UCSD-AML1 (cell line): ENCODE measurements at regions not wholly inside any gene's neighbourhood (a gene's known extent, or its start where the extent isn't known, plus 50 kb on each side); places are given as distances from the start of the nearest gene placed in this dataset.

ENCODE experiments used
- DNase-seq: peaks from one replicate; lab custom pipeline; 2025; ENCODE audit not compliant: unreplicated experiment; lab: John Stamatoyannopoulos, UW

- no peak for DNase-seq
These were observed 969.1 kb upstream of the CDH2 start for GRCh38 chr18:29146068-29146467.

DNA sequence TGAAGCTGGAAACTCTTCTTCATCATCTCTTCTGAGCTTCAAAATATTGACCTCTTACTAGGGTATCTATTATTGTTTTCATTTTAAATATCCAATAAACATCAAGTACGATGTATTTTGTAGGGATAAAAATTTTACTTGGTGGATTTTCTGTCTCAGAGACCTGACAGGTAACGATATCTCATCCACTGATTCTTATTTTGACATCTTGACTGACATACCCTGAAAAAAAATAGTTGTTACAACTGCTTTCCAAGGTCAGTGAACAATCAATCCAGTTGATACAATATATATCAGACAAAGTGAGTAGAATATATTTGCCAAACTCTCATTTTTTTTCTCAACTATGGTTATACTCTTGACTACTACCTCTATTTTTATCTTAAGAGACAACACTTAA lies 963.7 kb upstream of the CDH2 start:
- no peak for DNase-seq

DNA sequence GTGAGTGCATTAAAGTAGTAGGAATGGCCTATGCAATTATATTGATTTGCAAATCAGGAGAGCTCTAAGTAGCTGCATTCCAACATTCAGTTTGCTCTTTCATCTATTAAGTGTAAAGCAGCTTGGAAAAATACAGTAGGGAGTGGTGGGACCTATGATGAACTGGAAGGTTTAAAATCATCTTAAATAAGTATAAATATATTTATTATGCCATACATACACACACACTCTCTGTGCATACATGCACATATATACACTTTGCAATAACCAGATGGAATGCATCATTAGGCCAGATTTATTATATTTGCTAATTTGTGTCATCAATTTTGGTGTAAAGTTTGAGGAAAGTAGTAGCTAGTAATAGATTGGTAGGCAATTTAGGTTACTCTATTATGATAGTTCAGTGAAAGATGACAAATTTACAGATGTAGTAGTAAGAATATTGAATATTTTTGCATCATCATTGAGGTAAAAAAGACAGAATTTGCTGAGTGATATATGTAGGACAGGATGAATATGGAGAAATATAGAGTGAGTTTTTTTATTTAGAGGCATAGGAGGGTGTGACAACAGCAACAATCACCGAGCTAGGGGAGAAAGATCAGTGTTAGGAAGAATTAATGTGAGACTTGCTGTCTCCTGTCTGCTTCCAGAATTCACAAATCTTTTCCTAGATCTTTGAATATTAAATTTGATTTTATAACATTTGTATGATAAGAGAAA lies 961.0 kb upstream of the CDH2 start:
- no peak for DNase-seq

- no peak for DNase-seq
These were observed 947.0 kb upstream of the CDH2 start for GRCh38 chr18:29123706-29124530.

- no peak for DNase-seq
These were observed 927.7 kb upstream of the CDH2 start for GRCh38 chr18:29104671-29105070.

GRCh38 chr18:29104227-29104626 lies 927.3 kb upstream of the CDH2 start:
- DNase-seq = no peak

DNA sequence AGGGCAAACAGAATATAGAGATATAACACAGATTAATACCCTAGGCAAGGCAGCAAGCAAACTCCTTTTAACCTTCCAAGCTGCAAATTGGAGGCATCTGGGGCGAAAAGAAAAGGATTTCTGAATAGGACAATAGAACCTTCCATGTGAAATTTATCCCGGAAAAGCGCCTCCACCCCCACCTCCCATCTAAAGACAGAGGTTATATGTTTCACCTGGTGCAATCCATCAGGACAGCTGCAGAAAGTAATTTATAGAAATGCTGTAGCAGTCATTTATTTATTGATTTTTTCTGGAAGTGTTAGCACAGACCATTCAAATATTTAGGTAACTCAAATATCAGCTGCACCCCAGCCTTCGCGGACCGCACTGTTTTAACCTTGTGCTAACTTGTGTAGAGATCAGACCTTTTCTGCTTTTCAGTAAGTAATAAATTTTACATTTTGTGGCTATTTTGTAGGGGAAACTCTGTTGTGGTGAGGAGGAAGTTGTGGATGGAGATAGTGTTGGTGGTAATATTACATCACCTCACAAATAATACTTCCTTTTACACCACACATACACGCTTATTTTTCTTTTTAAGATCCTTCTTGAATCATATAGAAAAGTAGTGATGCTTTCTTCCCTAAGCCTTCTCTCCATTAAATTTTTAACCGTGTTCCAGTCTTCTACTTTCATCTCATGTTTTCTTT lies 919.3 kb upstream of the CDH2 start:
- peak; percentile 9 for DNase-seq

DNA sequence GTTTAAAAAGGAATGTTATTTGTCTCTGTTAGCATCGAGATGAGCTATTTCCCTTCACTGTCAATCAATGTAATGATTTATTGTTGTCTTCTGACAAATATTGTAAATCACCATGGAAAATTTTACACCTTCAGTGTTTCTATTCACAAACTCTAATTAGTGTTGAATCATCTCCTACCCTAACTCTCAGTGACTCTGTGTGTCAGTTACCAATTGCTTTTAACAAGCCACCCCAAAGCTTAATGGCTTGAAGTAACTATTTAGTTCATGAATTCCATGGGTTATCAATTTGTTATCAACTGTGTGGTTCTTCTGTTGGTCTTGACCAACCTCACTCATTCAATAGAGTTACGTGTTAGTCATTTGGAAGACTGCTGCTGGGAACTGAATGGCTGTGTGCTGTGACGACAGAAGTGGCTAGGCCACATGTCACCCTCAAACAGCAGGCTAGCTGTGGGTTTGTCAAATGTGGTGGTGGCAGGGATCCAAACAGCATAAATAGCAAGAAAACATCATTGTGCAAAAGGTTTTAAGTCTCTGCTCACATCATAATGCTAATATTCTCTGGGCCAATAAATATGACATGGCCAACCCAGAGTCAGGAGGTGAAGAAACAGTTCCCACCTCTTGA lies 910.8 kb upstream of the CDH2 start:
- DNase-seq = no peak

DNA sequence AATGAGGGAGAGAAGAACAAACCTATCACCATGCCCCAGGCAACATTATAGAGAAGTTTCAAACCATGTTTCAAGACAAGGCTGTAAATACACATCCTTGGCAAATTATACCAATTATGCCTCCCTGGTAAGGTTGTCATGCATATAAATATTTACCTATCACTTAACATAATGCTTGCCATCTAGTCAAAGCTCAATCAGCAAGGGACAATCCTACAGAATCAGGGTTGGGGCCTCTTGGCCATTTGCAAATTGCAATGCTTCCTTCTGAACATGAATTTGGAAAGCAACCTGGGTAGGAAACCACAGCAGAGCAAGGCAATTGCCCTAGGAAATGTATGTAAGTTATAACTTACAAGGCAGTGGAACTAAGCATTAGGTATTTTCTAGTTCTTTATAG lies 907.2 kb upstream of the CDH2 start:
- DNase-seq = no peak

DNA sequence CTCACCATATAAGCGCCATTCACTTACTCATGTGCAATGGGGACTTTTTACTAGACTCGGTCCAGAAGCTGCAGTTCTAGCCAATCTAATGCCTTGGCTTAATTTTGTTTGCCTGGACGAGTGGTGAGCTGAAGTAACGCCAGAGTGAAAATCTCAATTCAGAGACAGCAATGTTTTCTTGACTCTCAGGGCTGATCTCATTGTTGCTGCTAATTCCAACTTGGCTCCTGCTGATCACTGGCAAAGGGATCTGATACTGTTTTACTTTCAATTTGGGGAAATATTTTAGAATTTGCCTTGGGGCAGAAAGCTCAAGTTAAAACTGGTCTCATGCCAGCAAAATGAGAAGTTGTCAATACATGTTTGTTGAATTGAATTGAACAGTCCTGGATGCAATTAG lies 906.6 kb upstream of the CDH2 start:
- no peak for DNase-seq

- DNase-seq = no peak
These were observed 904.0 kb upstream of the CDH2 start for GRCh38 chr18:29080946-29081345.

DNA sequence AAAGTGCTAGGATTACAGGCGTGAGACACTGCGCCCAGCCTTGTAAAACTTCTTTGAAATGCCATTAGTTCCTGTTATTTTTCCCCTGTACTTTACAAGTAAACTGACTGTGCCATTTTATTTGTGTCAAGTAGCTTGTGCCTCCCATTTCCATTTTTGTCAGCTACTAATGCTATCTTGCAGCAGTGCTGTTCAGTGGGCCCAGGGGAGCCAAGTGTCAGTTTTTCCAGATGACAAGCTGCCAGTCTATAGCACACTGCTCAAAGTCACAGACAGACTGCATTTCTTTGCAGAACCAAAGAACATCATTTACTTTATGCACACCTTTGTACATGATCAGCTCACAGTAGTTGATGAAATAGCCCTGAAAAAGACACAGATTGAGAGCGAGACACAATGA lies 901.3 kb upstream of the CDH2 start:
- no peak for DNase-seq

DNA sequence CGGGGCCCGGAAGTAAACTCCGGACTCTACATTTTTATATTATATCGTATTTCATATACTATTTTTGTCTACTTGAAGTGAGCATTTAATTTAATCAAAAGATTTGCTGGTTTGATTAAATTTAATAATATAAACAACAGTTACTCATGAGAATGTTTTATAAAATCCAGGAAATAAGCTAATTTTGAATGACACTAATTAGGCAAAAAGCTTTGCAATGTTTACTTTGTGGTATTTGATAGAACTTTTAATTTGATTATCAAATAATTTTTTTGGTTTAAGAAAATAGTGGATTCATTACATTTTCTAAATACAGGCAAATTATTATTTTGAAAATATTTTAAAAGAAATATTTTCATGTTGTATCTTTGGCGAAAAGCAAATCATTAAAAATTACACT lies 900.4 kb upstream of the CDH2 start:
- DNase-seq = no peak

DNA sequence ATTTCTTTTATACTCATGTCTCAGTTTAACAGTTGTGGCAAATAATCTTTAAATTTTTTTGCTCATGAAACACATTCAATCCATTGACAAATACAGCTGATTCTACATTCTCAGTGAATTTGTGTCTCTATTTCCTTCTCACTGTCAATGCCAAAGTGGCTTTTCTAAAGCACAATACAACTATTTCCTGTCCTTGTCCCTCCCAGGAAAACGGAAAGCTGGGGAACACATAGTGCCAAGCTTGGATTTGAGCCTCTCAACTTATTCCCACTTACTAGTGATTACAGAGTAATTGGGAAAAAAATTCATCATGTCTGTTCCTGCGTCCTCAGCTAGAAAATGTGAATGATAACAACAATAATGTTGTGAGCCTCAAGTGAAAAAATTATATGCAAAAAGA lies 899.7 kb upstream of the CDH2 start:
- no peak for DNase-seq

- no peak for DNase-seq
These were observed 897.2 kb upstream of the CDH2 start for GRCh38 chr18:29074147-29074546.

GRCh38 chr18:29071869-29072268 lies 894.9 kb upstream of the CDH2 start:
- DNase-seq = no peak

- DNase-seq = no peak
These were observed 886.4 kb upstream of the CDH2 start for GRCh38 chr18:29063346-29063745.

GRCh38 chr18:29062921-29063320 lies 886.0 kb upstream of the CDH2 start:
- no peak for DNase-seq

DNA sequence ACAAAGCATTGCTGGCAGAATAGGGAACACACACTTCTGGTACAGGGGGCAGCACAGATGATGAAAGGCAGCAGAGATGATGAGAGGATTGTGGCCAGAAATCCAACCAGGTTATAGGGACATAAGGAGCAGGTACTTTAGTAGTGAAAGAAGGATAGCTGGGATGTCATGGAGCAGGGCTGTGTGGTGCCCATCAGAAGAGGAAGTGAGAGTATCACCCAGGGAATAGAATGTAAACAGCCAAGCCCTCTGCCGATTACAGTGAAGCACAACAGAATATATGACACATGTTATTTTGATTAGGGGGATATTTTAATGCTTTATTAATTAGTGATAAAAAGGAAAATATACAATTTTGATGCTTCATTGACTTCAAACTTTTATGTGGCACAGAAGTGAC lies 883.4 kb upstream of the CDH2 start:
- no peak for DNase-seq

DNA sequence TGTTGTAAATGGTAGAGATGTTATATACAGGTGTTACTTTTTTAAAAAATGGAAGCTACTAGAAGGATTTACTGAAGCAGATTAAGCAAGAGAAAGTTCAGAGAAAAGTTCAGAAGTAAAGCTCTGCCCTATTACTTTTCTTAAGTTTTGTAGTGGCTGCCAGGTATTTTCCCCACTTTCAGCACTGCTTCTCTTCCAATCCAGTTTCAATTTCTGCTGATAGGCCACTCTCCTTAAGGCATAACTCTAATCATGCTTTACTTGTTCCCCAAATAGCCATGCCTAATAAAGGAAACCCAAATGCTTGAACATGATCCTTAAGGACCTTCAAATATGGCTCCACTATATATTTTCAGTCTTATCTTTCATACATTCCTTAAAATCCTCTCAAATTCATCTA lies 880.8 kb upstream of the CDH2 start:
- DNase-seq = no peak

GRCh38 chr18:29056800-29057199 lies 879.9 kb upstream of the CDH2 start:
- DNase-seq = no peak

GRCh38 chr18:29041976-29042375 lies 865.0 kb upstream of the CDH2 start:
- no peak for DNase-seq
